ENCODE measurements at regions not wholly inside any gene's neighbourhood (a gene's known extent, or its start where the extent isn't known, plus 50 kb on each side); places are given as distances from the start of the nearest gene placed in this dataset.

GRCh38 chr3:67302489-67302888, 304.4 kb downstream of the KBTBD8 start:
- no peak overlapping the region for H3K27ac ChIP-seq
- no peak for TF ChIP-seq CTCF (IDR thresholded peaks at IDR 0.05)
- no peaks in the 10 kb centered on the region for H3K9me3 ChIP-seq
- intact Hi-C loops (cut with DNase I), result no loop called here
- no peak for DNase-seq (ENCODE audit: low spot score in 2 of 2)
- H3K27me3 ChIP-seq, result no peaks in the 10 kb centered on the region
- H3K4me3 ChIP-seq, result no peak overlapping the region
- no peaks in the 10 kb centered on the region for H3K36me3 ChIP-seq
- H3K4me1 ChIP-seq, result no peaks in the 10 kb centered on the region

- H3K4me3 ChIP-seq, result no peak overlapping the region
- no peaks in the 10 kb centered on the region for H3K4me1 ChIP-seq
- no peak for DNase-seq (ENCODE audit: low spot score in 2 of 2)
- no peak overlapping the region for H3K27ac ChIP-seq
- H3K27me3 ChIP-seq, result no peaks in the 10 kb centered on the region
- no peaks in the 10 kb centered on the region for H3K9me3 ChIP-seq
- intact Hi-C loops (cut with DNase I), result no loop called here
- H3K36me3 ChIP-seq, result no peaks in the 10 kb centered on the region
- TF ChIP-seq CTCF (IDR thresholded peaks at IDR 0.05), result no peak
These were observed 307.1 kb downstream of the KBTBD8 start for GRCh38 chr3:67305160-67305559.

- no peaks in the 10 kb centered on the region for H3K4me1 ChIP-seq
- no peak overlapping the region for H3K27ac ChIP-seq
- no peak overlapping the region for H3K4me3 ChIP-seq
- no peaks in the 10 kb centered on the region for H3K9me3 ChIP-seq
- no peaks in the 10 kb centered on the region for H3K36me3 ChIP-seq
- DNase-seq (ENCODE audit: low spot score in 2 of 2), result no peak
- intact Hi-C loops (cut with DNase I), result no loop called here
- no peak for TF ChIP-seq CTCF (IDR thresholded peaks at IDR 0.05)
- H3K27me3 ChIP-seq, result no peaks in the 10 kb centered on the region
These were observed 307.8 kb downstream of the KBTBD8 start for GRCh38 chr3:67305922-67306321.

GRCh38 chr3:67311440-67311839, 313.3 kb downstream of the KBTBD8 start:
- Histone ChIP-seq H3K36me3 (no peaks in the 10 kb centered on the region), H3K27ac (no peak overlapping the region), H3K27me3 (no peaks in the 10 kb centered on the region), H3K4me3 (no peak overlapping the region), H3K4me1 (no peaks in the 10 kb centered on the region), H3K9me3 (no peaks in the 10 kb centered on the region)
- no peak for DNase-seq (ENCODE audit: low spot score in 2 of 2)
- intact Hi-C loops (cut with DNase I), result no loop called here
- TF ChIP-seq CTCF (IDR thresholded peaks at IDR 0.05), result no peak

GRCh38 chr3:67312155-67312554, 314.0 kb downstream of the KBTBD8 start:
- H3K36me3 ChIP-seq, result no peaks in the 10 kb centered on the region
- intact Hi-C loops (cut with DNase I), result no loop called here
- no peak for DNase-seq (ENCODE audit: low spot score in 2 of 2)
- no peak overlapping the region for H3K4me3 ChIP-seq
- no peaks in the 10 kb centered on the region for H3K9me3 ChIP-seq
- TF ChIP-seq CTCF (IDR thresholded peaks at IDR 0.05), result no peak
- no peaks in the 10 kb centered on the region for H3K27me3 ChIP-seq
- no peaks in the 10 kb centered on the region for H3K4me1 ChIP-seq
- no peak overlapping the region for H3K27ac ChIP-seq

- Histone ChIP-seq H3K27ac (no peak overlapping the region), H3K9me3 (no peaks in the 10 kb centered on the region), H3K27me3 (no peaks in the 10 kb centered on the region), H3K36me3 (no peaks in the 10 kb centered on the region), H3K4me1 (no peaks in the 10 kb centered on the region), H3K4me3 (no peak overlapping the region)
- no peak for TF ChIP-seq CTCF (IDR thresholded peaks at IDR 0.05)
- intact Hi-C loops (cut with DNase I), result no loop called here
- no peak for DNase-seq (ENCODE audit: low spot score in 2 of 2)
These were observed 320.1 kb downstream of the KBTBD8 start for GRCh38 chr3:67318162-67318561.

Data from ascending aorta (tissue), 2 donors.